Osteoblast (primary cell): ENCODE measurements at regions not wholly inside any gene's neighbourhood (a gene's known extent, or its start where the extent isn't known, plus 50 kb on each side); places are given as distances from the start of the nearest gene placed in this dataset.

Experiments
- DNase-seq: peaks from one replicate; pipeline ENCODE4 v3.0.0; 2011; ENCODE audit warnings: low spot score, mixed read lengths; ENCODE audit not compliant: insufficient read length; ENCODE audit errors: missing footprints
- H2AFZ ChIP-seq: 2 replicates; pipeline ENCODE4 v1.6.0; 2011; ENCODE audit warnings: mild to moderate bottlenecking, low read length
- H3K27ac ChIP-seq: 2 replicates; pipeline ENCODE4 v1.5.1; 2011; ENCODE audit warnings: mild to moderate bottlenecking, low read depth, low read length, moderate library complexity
- H3K27me3 ChIP-seq: 2 replicates; pipeline ENCODE4 v1.6.0; 2012; ENCODE audit warnings: mild to moderate bottlenecking, control low read depth, inconsistent platforms, low read length, moderate library complexity; ENCODE audit not compliant: insufficient read depth
- H3K36me3 ChIP-seq: 2 replicates; pipeline ENCODE4 v1.5.1; 2011; ENCODE audit warnings: mild to moderate bottlenecking, low read length, control low read depth, moderate library complexity; ENCODE audit not compliant: insufficient read depth
- H3K4me1 ChIP-seq: 2 replicates; pipeline ENCODE4 v1.5.1; 2011; ENCODE audit warnings: mild to moderate bottlenecking, low read length, control low read depth, moderate library complexity; ENCODE audit not compliant: insufficient read depth
- H3K4me2 ChIP-seq: 2 replicates; pipeline ENCODE4 v1.6.0; 2011; ENCODE audit warnings: mild to moderate bottlenecking, low read length; ENCODE audit not compliant: insufficient read depth
- H3K4me3 ChIP-seq: fragments of 200-600 bp; sonication (generic); 3 replicates; pipeline ENCODE4 v1.5.1; 2012; ENCODE audit warnings: mild to moderate bottlenecking, low read length, inconsistent platforms; ENCODE audit not compliant: insufficient read depth
- H3K79me2 ChIP-seq: 2 replicates; pipeline ENCODE4 v1.6.0; 2012; ENCODE audit warnings: mild to moderate bottlenecking, low read length, control low read depth, inconsistent platforms; ENCODE audit not compliant: insufficient read depth
- H3K9me3 ChIP-seq: 2 replicates; pipeline ENCODE4 v1.5.1; 2011; ENCODE audit warnings: low read depth, low read length, control low read depth
- H4K20me1 ChIP-seq: 2 replicates; pipeline ENCODE4 v1.6.0; 2012; ENCODE audit warnings: mild to moderate bottlenecking, low read length, control low read depth; ENCODE audit not compliant: insufficient read depth
- CTCF ChIP-seq: IDR thresholded peaks from 2 replicates; pipeline ENCODE4 v1.5.1; 2011; ENCODE audit warnings: mild to moderate bottlenecking, low read depth, low read length, moderate library complexity; ENCODE audit errors: extremely low read depth

DNA sequence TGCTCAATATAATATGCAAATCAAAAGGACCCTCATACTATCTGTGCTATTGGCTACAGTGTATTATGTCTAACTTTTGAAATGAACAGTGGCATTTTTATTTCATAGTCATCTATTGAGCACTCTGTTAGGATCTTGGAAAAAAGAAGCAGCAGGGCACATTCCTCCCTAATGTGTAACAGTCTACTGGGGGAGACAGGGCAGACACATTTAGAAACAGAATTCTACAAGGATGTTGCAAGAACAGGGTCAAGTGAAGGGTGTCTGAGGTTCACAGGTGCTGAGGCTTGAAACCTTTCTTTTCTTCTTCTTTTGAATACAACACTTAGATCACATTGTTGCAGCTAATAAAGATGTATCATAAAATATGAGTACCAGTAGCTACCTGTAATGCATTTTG, 129.7 kb upstream of the SLC4A4 start:
- Histone ChIP-seq H3K4me2 (peak overlapping the region; percentile 43), H3K27ac (peak overlapping the region; percentile 79)

GRCh38 chr4:71210823-71211222, 128.0 kb upstream of the SLC4A4 start:
- no peak for TF ChIP-seq CTCF
- Histone ChIP-seq H3K4me2 (peak overlapping the region; percentile 12), H4K20me1 (no peaks in the 10 kb centered on the region), H3K36me3 (peaks cover 3% of the 10 kb centered on the region), H3K4me3 (no peak overlapping the region), H3K27me3 (no peaks in the 10 kb centered on the region), H2AFZ (no peak overlapping the region), H3K27ac (peak overlapping the region; percentile 79), H3K9me3 (no peaks in the 10 kb centered on the region), H3K4me1 (peaks cover 58% of the 10 kb centered on the region), H3K79me2 (peaks cover 65% of the 10 kb centered on the region)
- peak; percentile 76 for DNase-seq

More for the DNA sequence above, 129.7 kb upstream of the SLC4A4 start:
- Histone ChIP-seq H3K9me3 (no peaks in the 10 kb centered on the region), H3K36me3 (peaks cover 3% of the 10 kb centered on the region), H3K4me3 (no peak overlapping the region), H3K79me2 (peaks cover 64% of the 10 kb centered on the region), H2AFZ (no peak overlapping the region), H4K20me1 (no peaks in the 10 kb centered on the region), H3K4me1 (peaks cover 59% of the 10 kb centered on the region), H3K27me3 (no peaks in the 10 kb centered on the region)
- no peak for DNase-seq
- TF ChIP-seq CTCF: no peak

DNA sequence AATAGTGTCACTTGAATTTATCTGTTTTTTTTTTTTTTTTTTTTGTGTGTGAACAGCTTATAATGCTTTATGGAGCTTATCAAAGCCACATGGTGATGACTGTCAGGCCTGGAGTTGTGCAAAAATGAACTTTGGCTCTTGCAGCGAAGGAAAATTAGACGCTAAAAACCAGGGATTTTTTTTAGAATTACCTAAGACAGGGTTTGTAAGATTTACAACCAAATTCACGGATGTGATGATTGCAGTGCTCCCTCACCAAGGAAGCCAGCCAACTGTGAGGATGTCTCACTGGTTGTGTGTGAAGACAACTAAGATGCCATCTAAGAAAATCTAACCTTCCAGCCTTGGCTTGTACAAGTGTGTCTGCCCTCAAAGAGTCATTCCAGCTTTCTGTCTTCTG, 127.1 kb upstream of the SLC4A4 start:
- no peaks in the 10 kb centered on the region for H4K20me1 ChIP-seq
- no peaks in the 10 kb centered on the region for H3K27me3 ChIP-seq
- H3K9me3 ChIP-seq: no peaks in the 10 kb centered on the region
- H3K36me3 ChIP-seq: peaks cover 3% of the 10 kb centered on the region
- H3K79me2 ChIP-seq: peaks cover 69% of the 10 kb centered on the region
- peaks cover 51% of the 10 kb centered on the region for H3K4me1 ChIP-seq
- no peak for TF ChIP-seq CTCF
- DNase-seq: peak; percentile 72
- H3K4me3 ChIP-seq: no peak overlapping the region
- peak overlapping the region; percentile 12 for H3K4me2 ChIP-seq
- peak overlapping the region; percentile 79 for H3K27ac ChIP-seq
- no peak overlapping the region for H2AFZ ChIP-seq

DNA sequence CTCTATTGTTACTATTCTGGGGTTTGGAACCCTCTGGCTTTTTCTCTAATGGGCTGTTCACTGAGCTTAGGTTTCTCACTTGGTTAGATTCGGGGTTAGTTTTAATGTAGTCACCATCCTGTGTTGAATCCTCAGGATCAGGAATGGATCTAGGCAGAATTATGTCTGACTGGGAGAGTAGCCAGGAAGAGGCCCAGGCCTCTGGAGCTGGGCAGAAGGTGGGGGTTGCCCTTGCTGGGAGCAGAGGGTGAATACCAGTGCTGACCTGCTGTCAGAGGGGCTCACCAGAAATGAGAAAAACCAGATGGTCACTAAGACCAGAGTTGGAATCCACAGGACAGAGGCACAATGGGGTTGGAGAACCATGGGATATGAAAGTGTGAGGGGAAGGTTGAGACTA, 126.6 kb upstream of the SLC4A4 start:
- no peak for TF ChIP-seq CTCF
- H3K27ac ChIP-seq: peak overlapping the region; percentile 79

More for the DNA sequence above, 126.6 kb upstream of the SLC4A4 start:
- Histone ChIP-seq H3K4me3 (no peak overlapping the region), H4K20me1 (no peaks in the 10 kb centered on the region), H3K36me3 (peaks cover 3% of the 10 kb centered on the region), H3K4me1 (peaks cover 47% of the 10 kb centered on the region), H2AFZ (no peak overlapping the region), H3K9me3 (no peaks in the 10 kb centered on the region), H3K27me3 (no peaks in the 10 kb centered on the region), H3K4me2 (peak overlapping the region; percentile 12), H3K79me2 (peaks cover 65% of the 10 kb centered on the region)
- DNase-seq: no peak
